Immature natural killer cell (primary cell): ENCODE measurements at regions not wholly inside any gene's neighbourhood (a gene's known extent, or its start where the extent isn't known, plus 50 kb on each side); places are given as distances from the start of the nearest gene placed in this dataset.

ENCODE experiments used
- DNase-seq, 3 donors: peaks; one replicate each; pipeline ENCODE4 v3.0.0; 2022; ENCODE audit warnings: mixed read lengths in 1 of 3
- H3K27ac Mint-ChIP-seq, 6 donors: one replicate each; pipeline ENCODE4 v1.8.0; 2020; ENCODE audit warnings: mixed read lengths in 6 of 6, mild to moderate bottlenecking in 5 of 6, inconsistent platforms in 4 of 6, moderate library complexity in 3 of 6
- H3K27me3 Mint-ChIP-seq, 3 donors: one replicate each; pipeline ENCODE4 v1.8.0; 2020 to 2021; ENCODE audit warnings: low read depth in 3 of 3, mild to moderate bottlenecking in 3 of 3, mixed read lengths in 3 of 3, moderate library complexity in 3 of 3, inconsistent platforms in 1 of 3
- H3K36me3 Mint-ChIP-seq, 3 donors: one replicate each; pipeline ENCODE4 v1.8.0; 2020; ENCODE audit warnings: mixed read lengths in 3 of 3, inconsistent platforms in 2 of 3, mild to moderate bottlenecking in 2 of 3
- H3K4me1 Mint-ChIP-seq, 2 donors: one replicate each; pipeline ENCODE4 v1.8.0; 2020; ENCODE audit warnings: inconsistent platforms in 2 of 2, mild to moderate bottlenecking in 2 of 2, mixed read lengths in 2 of 2, moderate library complexity in 1 of 2
- H3K4me3 Mint-ChIP-seq, 5 donors: one replicate each; pipeline ENCODE4 v1.8.0; 2020; ENCODE audit warnings: mild to moderate bottlenecking in 5 of 5, mixed read lengths in 5 of 5, inconsistent platforms in 3 of 5, moderate library complexity in 3 of 5
- H3K9me3 Mint-ChIP-seq, 6 donors: one replicate each; pipeline ENCODE4 v1.8.0; 2020; ENCODE audit warnings: mild to moderate bottlenecking in 6 of 6, mixed read lengths in 6 of 6, inconsistent platforms in 4 of 6, moderate library complexity in 3 of 6

GRCh38 chr14:97697772-97698171 lies 900.6 kb downstream of the VRK1 start:
- H3K27ac Mint-ChIP-seq: peak overlapping the region; percentile 87 to 98 (median 93)
- DNase-seq: peak; percentile 78 to 81 (median 78)
- H3K27me3 Mint-ChIP-seq: peaks cover 2 to 6% (median 4%) of the 10 kb centered on the region in 3 donors
- peaks cover 49 to 58% of the 10 kb centered on the region in 2 donors for H3K4me1 Mint-ChIP-seq
- peaks cover 0 to 4% (median 1%) of the 10 kb centered on the region in 6 donors for H3K9me3 Mint-ChIP-seq
- H3K4me3 Mint-ChIP-seq: peak overlapping the region; percentile 66 to 90 (median 77)
- H3K36me3 Mint-ChIP-seq: peaks cover 3 to 8% (median 7%) of the 10 kb centered on the region in 3 donors

DNA sequence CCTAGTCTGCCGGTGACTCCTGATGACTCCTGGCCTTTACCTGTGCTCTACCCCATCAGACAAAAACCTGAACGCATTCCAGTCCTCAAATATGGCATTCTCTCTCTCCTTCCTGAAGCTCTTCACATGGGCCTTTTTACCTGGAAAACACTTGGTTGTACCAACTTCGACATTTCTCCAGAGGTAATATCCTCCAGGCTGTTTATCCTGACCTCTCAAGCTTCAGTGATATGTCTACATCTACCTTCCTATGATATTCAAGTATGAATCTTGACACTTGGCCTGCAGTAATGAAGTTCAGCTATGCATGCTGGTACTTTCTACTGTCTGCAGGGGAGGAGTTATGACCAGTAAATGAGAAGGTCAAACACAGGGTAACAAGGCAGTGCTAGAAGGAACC lies 901.8 kb downstream of the VRK1 start:
- peaks cover 4 to 6% (median 4%) of the 10 kb centered on the region in 3 donors for H3K27me3 Mint-ChIP-seq
- H3K36me3 Mint-ChIP-seq: peaks cover 3 to 8% (median 7%) of the 10 kb centered on the region in 3 donors
- H3K4me3 Mint-ChIP-seq: peak overlapping the region in 1 of 5 donors; percentile 90
- no peak for DNase-seq
- H3K27ac Mint-ChIP-seq: peak overlapping the region in 4 of 6 donors; percentile 61 to 97 (median 92)
- H3K9me3 Mint-ChIP-seq: peaks cover 0 to 4% (median 2%) of the 10 kb centered on the region in 6 donors
- peaks cover 59 to 71% of the 10 kb centered on the region in 2 donors for H3K4me1 Mint-ChIP-seq

- peaks cover 3 to 9% (median 6%) of the 10 kb centered on the region in 3 donors for H3K27me3 Mint-ChIP-seq
- H3K4me1 Mint-ChIP-seq: peaks cover 81 to 96% of the 10 kb centered on the region in 2 donors
- peaks cover 0 to 3% (median 3%) of the 10 kb centered on the region in 3 donors for H3K36me3 Mint-ChIP-seq
- peak; percentile 39 to 60 (median 50) for DNase-seq
- peak overlapping the region; percentile 56 to 94 (median 75) for H3K4me3 Mint-ChIP-seq
- peak overlapping the region; percentile 84 to 97 (median 96) for H3K27ac Mint-ChIP-seq
- H3K9me3 Mint-ChIP-seq: peaks cover 0 to 4% (median 2%) of the 10 kb centered on the region in 6 donors
These were observed 906.0 kb downstream of the VRK1 start for GRCh38 chr14:97703006-97703760.

- Mint-ChIP-seq H3K4me1 (peaks cover 81 to 96% of the 10 kb centered on the region in 2 donors), H3K27me3 (peaks cover 3 to 9% (median 6%) of the 10 kb centered on the region in 3 donors), H3K9me3 (peaks cover 0 to 1% (median 0%) of the 10 kb centered on the region in 6 donors), H3K4me3 (peak overlapping the region; percentile 31 to 94 (median 59)), H3K36me3 (no peaks in the 10 kb centered on the region), H3K27ac (peak overlapping the region; percentile 84 to 97 (median 96))
- DNase-seq: no peak
These were observed 907.2 kb downstream of the VRK1 start for GRCh38 chr14:97704316-97704885.

DNA sequence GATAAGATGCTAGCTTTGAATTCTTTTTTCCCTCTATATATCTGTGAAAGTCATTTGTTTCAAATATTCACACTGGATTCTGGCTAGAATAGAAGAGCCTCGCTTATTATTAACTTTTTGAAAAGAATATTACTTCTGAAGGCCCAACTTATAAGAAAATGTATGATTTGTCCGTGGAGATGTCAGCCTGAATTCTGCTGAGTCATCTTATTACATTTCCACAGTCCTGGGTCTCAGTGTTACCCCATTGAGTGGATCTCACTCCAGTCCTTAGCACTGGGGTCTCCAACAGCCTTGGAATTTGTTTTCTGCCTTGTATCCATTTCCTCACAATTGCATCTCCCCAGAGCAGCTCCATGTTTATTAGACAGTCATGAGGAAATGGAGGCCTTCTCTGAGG lies 907.9 kb downstream of the VRK1 start:
- peaks cover 0 to 1% (median 0%) of the 10 kb centered on the region in 6 donors for H3K9me3 Mint-ChIP-seq
- H3K27me3 Mint-ChIP-seq: peaks cover 3 to 9% (median 6%) of the 10 kb centered on the region in 3 donors
- no peaks in the 10 kb centered on the region for H3K36me3 Mint-ChIP-seq
- H3K4me3 Mint-ChIP-seq: peak overlapping the region; percentile 36 to 94 (median 70)
- no peak for DNase-seq
- peak overlapping the region; percentile 84 to 97 (median 96) for H3K27ac Mint-ChIP-seq
- peaks cover 84 to 97% of the 10 kb centered on the region in 2 donors for H3K4me1 Mint-ChIP-seq

DNA sequence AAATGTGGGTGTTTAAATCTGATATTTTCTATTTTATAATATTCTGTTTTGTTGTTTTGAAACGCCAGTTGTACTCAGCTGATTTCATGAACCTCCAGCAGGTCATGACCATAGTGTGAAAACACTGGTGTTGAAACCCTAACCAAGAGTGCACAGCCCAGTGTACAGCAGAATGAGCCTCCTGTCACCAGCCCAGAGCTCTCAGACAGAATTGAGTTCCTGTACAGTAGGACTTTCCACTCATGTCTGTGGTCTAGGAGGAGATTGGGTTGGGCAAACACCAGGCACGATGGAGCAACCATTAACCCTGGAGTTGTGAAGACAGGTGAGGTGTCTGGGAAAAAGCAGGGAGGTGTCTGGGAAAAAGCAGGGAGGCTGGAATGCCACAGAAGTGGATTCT lies 908.8 kb downstream of the VRK1 start:
- H3K4me1 Mint-ChIP-seq: peaks cover 92 to 99% of the 10 kb centered on the region in 2 donors
- peaks cover 0 to 9% (median 6%) of the 10 kb centered on the region in 3 donors for H3K27me3 Mint-ChIP-seq
- peak overlapping the region; percentile 68 to 94 (median 86) for H3K4me3 Mint-ChIP-seq
- no peaks in the 10 kb centered on the region for H3K36me3 Mint-ChIP-seq
- H3K27ac Mint-ChIP-seq: peak overlapping the region; percentile 84 to 99 (median 96)
- H3K9me3 Mint-ChIP-seq: peaks cover 0 to 1% (median 0%) of the 10 kb centered on the region in 6 donors
- DNase-seq: peak; percentile 71 to 76 (median 74)

GRCh38 chr14:97706819-97707218 lies 909.6 kb downstream of the VRK1 start:
- no peaks in the 10 kb centered on the region for H3K36me3 Mint-ChIP-seq
- peaks cover 0 to 1% (median 0%) of the 10 kb centered on the region in 6 donors for H3K9me3 Mint-ChIP-seq
- H3K4me1 Mint-ChIP-seq: peaks cover 94 to 96% of the 10 kb centered on the region in 2 donors
- peak in 2 of 3 donors; percentile 31 to 32 for DNase-seq
- peak overlapping the region; percentile 84 to 99 (median 96) for H3K27ac Mint-ChIP-seq
- peak overlapping the region; percentile 68 to 94 (median 86) for H3K4me3 Mint-ChIP-seq
- peaks cover 0 to 9% (median 6%) of the 10 kb centered on the region in 3 donors for H3K27me3 Mint-ChIP-seq

- Mint-ChIP-seq H3K4me1 (peaks cover 86 to 88% of the 10 kb centered on the region in 2 donors), H3K4me3 (peak overlapping the region; percentile 68 to 94 (median 86)), H3K27me3 (peaks cover 0 to 9% (median 6%) of the 10 kb centered on the region in 3 donors), H3K9me3 (peaks cover 0 to 1% (median 0%) of the 10 kb centered on the region in 6 donors), H3K36me3 (no peaks in the 10 kb centered on the region), H3K27ac (peak overlapping the region; percentile 84 to 99 (median 96))
- DNase-seq: peak; percentile 28 to 53 (median 37)
These were observed 910.4 kb downstream of the VRK1 start for GRCh38 chr14:97707603-97708002.

DNA sequence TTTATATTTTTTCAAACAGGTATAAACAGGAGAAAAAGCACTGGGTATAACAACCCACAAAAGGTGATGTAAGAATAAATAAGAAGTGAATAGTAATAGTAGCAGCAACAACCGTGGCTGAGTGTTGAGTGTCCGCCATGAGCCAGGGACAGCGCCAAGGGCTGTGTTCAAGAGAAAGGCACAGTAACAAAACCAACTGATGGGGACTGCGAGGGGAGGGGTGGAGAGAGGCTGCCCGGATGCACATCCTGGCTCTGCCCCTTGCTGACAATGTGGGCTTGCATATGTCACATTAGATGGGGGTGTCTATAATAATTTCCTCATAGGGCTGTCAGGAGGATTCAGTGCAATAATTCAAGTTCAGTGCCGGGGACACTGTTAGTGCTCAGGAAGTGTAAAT lies 912.4 kb downstream of the VRK1 start:
- H3K27ac Mint-ChIP-seq: peak overlapping the region; percentile 75 to 99 (median 87)
- peaks cover 67 to 69% of the 10 kb centered on the region in 2 donors for H3K4me1 Mint-ChIP-seq

GRCh38 chr14:97710726-97711125 lies 913.5 kb downstream of the VRK1 start:
- Mint-ChIP-seq H3K27me3 (peaks cover 0 to 6% (median 3%) of the 10 kb centered on the region in 3 donors), H3K9me3 (no peaks in the 10 kb centered on the region), H3K4me1 (peaks cover 55 to 57% of the 10 kb centered on the region in 2 donors), H3K4me3 (peak overlapping the region in 4 of 5 donors; percentile 12 to 75 (median 22)), H3K36me3 (peaks cover 0 to 3% (median 0%) of the 10 kb centered on the region in 3 donors), H3K27ac (peak overlapping the region; percentile 37 to 75 (median 53))
- DNase-seq: no peak

More for the DNA sequence above, 912.4 kb downstream of the VRK1 start:
- Mint-ChIP-seq H3K9me3 (no peaks in the 10 kb centered on the region), H3K36me3 (no peaks in the 10 kb centered on the region), H3K4me3 (peak overlapping the region; percentile 45 to 90 (median 74)), H3K27me3 (peaks cover 0 to 6% (median 3%) of the 10 kb centered on the region in 3 donors)
- DNase-seq: peak; percentile 55 to 67 (median 58)

- DNase-seq: no peak
- no peaks in the 10 kb centered on the region for H3K9me3 Mint-ChIP-seq
- H3K4me1 Mint-ChIP-seq: peaks cover 38 to 40% of the 10 kb centered on the region in 2 donors
- no peak overlapping the region for H3K4me3 Mint-ChIP-seq
- peaks cover 0 to 1% (median 0%) of the 10 kb centered on the region in 3 donors for H3K27me3 Mint-ChIP-seq
- peak overlapping the region in 4 of 6 donors; percentile 27 to 54 (median 49) for H3K27ac Mint-ChIP-seq
- H3K36me3 Mint-ChIP-seq: peaks cover 4 to 12% (median 9%) of the 10 kb centered on the region in 3 donors
These were observed 915.3 kb downstream of the VRK1 start for GRCh38 chr14:97712471-97712870.

DNA sequence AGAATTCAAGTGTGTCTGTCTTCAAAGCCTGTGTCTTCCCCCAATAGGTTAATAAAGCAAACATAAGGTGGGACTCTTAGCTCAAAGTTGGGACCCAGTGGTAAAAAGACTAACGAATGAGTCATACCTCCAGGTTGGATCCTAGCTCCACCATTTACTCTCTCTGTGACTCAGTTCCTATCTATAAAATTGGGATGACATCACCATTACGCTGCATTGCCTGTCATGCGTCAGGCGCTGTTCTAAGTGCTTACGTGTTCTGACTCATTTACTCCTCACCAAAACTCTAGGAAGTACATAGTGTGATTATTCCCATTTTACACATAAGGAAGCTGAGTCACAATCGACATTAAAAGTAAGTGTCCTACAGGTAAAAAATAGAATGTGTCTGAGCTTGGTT lies 915.8 kb downstream of the VRK1 start:
- no peak overlapping the region for H3K4me3 Mint-ChIP-seq
- no peaks in the 10 kb centered on the region for H3K9me3 Mint-ChIP-seq
- H3K27ac Mint-ChIP-seq: peak overlapping the region in 2 of 6 donors; percentile 26 to 61
- peaks cover 32 to 35% of the 10 kb centered on the region in 2 donors for H3K4me1 Mint-ChIP-seq
- H3K36me3 Mint-ChIP-seq: peaks cover 8 to 14% (median 12%) of the 10 kb centered on the region in 3 donors
- DNase-seq: no peak
- peaks cover 0 to 1% (median 0%) of the 10 kb centered on the region in 3 donors for H3K27me3 Mint-ChIP-seq

GRCh38 chr14:97718886-97719442 lies 921.8 kb downstream of the VRK1 start:
- H3K9me3 Mint-ChIP-seq: no peaks in the 10 kb centered on the region
- H3K27me3 Mint-ChIP-seq: peaks cover 0 to 2% (median 0%) of the 10 kb centered on the region in 3 donors
- peaks cover 33 to 35% of the 10 kb centered on the region in 2 donors for H3K4me1 Mint-ChIP-seq
- no peak for DNase-seq
- H3K4me3 Mint-ChIP-seq: no peak overlapping the region
- peak overlapping the region in 3 of 6 donors; percentile 36 to 65 (median 53) for H3K27ac Mint-ChIP-seq
- H3K36me3 Mint-ChIP-seq: peaks cover 15 to 39% (median 28%) of the 10 kb centered on the region in 3 donors
